Epidermal melanocyte (primary cell): ENCODE measurements at regions not wholly inside any gene's neighbourhood (a gene's known extent, or its start where the extent isn't known, plus 50 kb on each side); places are given as distances from the start of the nearest gene placed in this dataset.
"Not testable (repeated sequence)": the region's sequence is repeated elsewhere in the genome, so short reads cannot be mapped to it uniquely, and the experiment has no call there.

Experiments used
- DNase-seq: peaks from one replicate; pipeline ENCODE4 v3.0.0; 2011; ENCODE audit warnings: low spot score; ENCODE audit not compliant: insufficient read length

DNA sequence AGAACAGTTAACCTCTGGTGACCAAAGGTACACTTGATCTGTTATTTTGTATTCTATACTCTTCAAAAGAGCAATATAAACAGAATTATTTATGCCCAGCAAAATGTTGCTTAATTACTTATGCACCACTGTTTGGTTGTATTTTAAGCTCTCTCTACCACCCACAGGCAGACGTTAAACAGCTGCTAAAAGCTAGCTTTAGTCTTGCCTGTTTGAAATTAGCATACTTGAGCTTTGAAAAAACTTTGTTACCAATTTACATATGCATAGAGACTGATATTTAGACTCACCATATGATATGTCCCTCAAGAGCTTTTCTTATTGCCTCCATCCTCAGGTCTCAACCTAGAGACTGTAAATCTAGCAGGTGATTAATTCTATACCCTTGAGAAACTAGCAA lies 426.9 kb downstream of the NR4A2 start:
- no peak for DNase-seq

DNA sequence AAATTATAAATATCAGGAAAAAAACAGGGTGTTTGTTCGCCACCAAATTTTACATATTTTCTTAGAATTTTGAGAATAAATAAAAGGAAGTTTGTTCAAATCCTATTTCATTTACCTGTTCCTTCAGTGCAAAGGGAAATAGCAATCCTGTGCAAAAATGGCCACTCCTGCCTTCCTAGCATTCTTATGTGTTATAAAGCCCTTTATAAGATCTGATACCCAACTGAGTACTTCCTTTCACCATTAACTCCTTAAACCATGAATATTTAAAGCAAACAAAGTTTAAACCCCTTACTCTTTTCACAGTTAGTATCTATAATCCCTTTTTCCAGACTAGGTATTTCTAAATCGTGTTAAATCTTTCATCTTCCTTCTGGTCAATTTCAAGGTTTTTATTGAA lies 427.8 kb downstream of the NR4A2 start:
- no peak for DNase-seq

DNA sequence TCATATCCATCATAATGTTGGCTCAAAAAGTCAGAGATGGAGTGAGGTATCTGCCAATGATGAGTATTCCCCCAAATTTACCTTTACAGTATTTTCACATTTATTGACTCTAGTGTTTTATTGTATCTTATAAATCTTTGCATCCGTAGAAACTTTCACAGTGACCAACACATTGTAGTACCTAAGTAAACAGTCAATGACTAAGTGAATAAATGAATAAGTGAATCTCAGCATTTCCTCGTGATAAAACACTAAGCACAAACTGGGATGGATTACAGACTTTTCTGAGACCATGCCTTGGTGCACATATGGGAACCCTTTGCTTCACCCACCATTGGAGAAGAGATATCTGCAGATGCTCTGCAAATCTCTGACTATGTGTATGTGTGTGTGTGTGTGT lies 429.9 kb downstream of the NR4A2 start:
- no peak for DNase-seq

DNA sequence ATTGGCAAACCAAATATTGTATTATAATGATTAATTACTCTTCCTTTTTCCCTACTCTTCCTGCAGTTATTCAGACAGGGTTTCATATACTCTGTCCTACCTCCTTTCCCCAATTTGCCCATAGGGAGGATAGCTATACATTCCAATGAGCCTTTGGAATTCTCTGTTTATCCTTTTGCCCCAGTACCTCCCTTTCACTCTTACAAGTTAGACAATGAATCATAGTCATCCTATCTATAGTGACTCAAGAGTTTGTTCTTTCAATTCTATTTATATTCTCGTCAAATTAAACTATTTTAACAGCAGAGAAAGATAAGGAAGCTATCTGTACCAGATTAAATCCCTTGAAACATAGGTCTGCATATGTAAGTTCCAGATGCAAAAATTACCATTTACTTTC lies 437.5 kb downstream of the NR4A2 start:
- no peak for DNase-seq

DNA sequence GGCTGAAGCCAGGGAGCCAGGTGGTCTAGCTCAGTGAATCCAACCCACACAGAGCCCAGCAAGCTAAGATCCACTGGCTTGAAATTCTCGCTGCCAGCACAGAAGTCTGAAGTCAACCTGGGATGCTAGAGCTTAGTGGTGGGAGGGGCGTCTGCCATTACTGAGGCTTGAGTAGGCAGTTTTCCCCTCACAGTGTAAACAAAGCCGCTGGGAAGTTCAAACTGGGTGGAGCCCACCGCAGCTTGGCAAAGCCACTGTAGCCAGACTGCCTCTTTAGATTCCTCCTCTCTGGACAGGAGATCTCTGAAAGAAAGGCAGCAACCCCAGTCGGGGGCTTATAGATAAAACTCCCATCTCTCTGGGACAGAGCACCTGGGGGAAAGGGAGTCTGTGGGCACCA lies 452.1 kb downstream of the NR4A2 start:
- not testable (repeated sequence) for DNase-seq

DNA sequence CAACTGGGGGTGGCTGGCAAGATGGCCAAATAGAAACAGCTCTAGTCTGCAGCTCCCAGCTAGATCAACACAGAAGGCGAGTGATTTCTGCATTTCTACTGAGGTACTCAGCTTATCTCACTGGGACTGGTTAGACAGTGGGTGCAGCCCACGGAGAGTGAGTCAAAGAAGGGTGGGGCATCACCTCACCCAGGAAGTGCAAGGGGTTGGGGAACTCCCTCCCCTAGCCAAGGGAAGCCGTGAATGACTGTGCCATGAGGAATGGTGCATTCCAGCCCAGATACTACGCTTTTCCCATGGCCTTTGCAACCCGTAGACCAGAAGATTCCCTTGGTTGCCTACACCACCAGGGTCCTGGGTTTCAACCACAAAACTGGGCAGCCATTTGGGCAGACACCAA lies 452.6 kb downstream of the NR4A2 start:
- not testable (repeated sequence) for DNase-seq

DNA sequence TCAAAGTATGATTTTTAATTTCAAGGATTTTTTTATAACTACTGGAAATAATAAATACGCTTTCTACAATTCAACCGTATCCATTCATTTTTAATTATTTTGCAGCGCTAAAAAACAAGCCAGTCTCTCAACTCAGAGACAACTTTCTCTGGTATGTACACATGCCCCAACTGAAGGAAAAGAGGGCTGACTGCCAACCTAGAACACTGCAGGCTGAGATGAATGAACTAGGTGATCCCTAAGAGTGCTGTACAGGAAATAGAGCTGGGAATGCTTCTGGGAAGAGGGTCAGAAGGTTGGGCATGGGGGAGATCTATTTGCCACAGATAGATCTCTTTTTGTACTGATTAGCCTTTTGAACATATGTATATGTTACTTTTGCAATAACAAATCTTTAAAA lies 460.1 kb downstream of the NR4A2 start:
- DNase-seq, result no peak

DNA sequence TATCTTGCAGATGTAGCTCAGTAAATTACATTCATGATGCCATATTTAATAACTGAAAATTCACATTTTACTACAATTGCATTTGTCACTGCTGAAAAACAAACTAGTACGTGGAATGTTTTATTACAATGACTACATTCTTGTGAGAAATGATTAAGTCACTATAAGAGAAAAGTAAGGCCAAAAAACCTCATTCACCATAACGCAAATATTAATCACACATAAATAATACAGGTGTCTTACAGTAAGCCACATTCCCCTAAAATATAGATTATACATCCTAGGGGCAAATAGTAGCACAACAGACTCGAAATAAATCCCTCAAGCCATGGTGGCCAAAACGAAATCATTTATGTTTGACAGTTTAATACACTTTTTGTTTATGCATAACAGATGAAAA lies 460.6 kb downstream of the NR4A2 start:
- no peak for DNase-seq

DNA sequence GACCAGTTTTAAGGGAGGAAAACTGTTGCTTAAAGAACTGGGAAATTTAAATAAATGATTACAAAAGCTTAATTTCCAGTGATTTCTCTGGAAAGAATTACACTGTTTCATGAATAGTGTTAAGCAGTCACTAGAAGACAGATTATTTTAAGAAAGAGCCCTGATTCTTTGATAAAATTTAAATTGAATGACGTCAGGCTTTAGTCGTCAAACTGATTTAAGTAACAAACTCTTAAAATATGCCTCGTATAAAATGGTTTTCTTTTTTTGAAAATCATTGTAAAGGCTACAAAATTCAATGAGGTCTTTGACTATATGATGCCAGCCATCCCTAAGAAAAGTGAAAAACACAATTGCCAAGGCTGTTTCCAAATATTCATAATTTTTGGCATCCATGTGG lies 465.0 kb downstream of the NR4A2 start:
- no peak for DNase-seq

GRCh38 chr2:155866477-155866876 lies 466.0 kb downstream of the NR4A2 start:
- DNase-seq, result no peak

- DNase-seq, result no peak
Observed at GRCh38 chr2:155852156-155852555, 480.4 kb downstream of the NR4A2 start.

DNA sequence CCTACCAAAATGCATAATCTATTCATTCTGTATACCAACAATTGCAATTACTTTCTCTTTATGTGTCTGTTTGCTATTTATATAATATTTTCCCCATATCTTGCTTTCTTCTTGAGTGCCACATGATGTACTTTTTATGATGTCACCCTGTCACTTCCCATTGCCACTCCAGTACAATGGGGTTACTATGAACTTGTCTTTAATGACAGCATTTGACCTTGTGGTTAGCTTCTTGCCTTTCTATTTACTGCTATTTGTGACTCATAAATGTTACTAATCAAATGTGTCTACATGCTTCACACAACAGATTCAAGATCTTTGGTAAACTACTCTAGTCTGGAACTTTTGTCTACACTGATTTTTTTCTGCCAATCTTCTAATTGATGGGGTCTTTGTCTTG lies 486.3 kb downstream of the NR4A2 start:
- DNase-seq, result no peak

DNA sequence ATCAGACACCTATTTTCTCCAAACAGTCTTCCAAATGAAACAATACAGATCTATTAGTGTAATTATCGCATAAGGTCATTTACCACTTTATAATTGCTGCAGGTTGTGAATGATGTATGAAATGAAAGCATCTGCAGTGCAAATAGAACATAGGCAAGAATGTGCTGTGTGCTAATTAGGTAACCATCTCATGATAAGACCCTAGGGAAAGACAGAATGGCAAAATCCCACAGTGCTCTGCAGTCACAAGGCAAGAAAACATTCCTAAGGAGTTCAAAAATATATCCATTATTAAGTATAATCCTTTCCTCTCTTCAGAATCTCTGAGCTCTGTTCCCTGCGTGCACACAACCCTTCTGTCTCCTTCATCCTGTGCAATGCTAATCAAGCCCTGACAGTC lies 488.1 kb downstream of the NR4A2 start:
- no peak for DNase-seq

DNA sequence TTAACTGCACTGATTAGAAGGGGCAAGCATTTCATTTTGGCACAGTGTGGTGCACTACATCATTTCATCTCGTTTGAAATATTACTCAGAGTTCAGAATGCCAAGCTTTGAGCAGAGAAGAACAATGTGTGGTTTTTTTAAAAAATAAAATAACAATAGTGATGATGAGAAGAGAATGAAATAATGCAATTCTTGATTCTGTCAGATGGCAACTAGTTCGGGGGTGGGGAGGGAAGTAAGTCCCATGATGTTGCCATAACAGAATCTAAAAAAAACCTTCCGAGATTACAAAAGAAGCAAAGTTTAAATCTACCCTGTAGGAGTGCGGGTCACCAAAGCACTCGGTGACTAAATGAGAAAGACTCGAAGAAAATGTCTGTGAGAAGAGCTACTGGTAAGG lies 490.4 kb downstream of the NR4A2 start:
- no peak for DNase-seq

DNA sequence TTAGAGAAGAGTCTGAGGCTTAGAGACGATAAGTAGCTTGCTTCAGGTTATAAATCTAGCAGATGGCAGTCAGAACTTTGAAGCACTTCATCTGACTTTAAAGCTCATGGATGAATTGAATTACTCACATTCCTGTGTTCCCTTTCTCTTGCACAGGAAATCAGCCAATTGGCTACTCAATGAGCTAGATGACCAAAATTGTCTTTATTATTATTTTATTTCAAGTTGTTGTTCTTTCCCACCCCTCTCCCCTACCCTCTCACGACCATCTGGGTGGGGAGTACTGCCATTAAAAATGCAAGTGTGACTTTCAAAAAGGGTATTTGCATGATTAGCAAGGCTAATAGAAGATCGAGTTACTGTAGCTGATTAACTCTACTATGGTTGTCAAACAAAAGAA lies 491.1 kb downstream of the NR4A2 start:
- DNase-seq, result no peak

DNA sequence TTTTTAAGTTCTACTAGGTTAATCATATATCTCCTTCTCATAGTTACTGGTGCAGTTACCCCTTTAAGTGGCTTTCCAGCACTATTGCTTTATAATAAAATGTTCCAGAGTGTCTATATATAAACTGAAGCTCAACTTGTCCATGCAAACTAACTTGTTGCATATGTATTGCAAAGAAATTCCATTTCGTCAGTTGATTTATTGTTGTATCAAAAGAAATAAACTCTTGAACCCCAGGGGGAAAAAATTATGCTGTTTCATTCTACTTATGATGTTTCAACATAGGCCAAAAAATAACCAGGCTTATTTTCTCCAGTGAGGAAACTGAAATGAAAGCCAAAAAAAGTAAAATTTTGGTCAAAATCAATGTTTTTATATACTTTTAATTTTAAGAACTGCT lies 491.9 kb downstream of the NR4A2 start:
- DNase-seq, result no peak

DNA sequence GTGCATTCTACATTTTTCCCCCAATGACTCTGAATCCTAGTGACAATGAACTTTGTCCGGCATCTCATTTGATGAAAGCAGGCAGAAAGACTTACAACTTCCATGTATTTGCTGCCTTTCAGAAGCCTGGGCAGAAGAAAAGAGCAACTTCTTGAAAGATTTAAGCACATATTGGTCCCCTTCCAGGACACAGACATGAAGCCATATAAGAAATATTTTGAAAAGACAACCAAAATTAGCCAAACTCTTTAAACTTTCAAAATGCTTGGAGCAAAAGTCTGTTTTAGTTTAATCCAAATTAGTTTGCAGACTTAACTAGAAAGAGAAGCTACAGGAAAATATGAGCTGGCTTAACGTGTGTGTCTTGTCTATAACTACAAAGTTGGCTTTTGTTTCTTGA lies 492.5 kb downstream of the NR4A2 start:
- DNase-seq, result no peak

- no peak for DNase-seq
Observed at GRCh38 chr2:155839436-155839835, 493.1 kb downstream of the NR4A2 start.

DNA sequence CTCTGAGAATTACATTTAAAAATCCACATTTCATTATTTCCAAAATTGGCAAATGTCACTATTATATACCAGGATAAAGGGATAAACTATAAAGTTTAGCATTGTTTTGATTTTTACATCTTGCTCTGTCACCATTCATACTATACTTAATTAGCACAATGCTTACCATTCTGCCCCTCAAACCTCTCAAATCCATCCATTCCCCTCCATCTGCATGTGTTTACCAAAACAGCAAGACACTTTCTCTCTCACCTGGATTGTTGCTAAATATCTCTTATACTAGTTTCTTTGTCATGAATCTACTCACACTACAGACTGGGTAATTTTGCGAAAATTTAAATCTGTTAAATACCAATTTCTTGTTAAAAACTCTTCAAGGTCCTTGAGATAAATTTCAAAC lies 496.1 kb downstream of the NR4A2 start:
- no peak for DNase-seq

- no peak for DNase-seq
Observed at GRCh38 chr2:155830817-155831579, 501.5 kb downstream of the NR4A2 start.

DNA sequence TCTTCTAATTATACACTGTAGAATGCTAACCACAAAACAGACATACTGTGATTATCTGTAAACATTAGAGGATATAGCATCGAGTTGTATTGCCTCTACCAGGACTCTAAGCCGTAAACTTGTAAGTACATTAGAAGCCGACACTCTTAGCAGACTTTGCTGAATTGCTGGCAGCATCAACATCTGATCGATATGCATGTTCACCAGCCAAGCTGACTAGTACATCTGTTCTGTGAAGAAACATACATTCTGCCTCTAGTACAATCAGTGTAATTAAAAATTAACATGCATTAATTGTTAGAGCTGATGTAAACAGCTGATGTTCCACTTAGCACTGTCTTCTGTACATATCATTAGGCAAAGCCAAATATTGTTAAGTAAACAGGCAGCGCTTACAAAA lies 502.2 kb downstream of the NR4A2 start:
- DNase-seq, result no peak

- DNase-seq, result no peak
Observed at GRCh38 chr2:155825876-155826275, 506.6 kb downstream of the NR4A2 start.

- DNase-seq, result no peak
Observed at GRCh38 chr2:155815851-155816250, 516.7 kb downstream of the NR4A2 start.

DNA sequence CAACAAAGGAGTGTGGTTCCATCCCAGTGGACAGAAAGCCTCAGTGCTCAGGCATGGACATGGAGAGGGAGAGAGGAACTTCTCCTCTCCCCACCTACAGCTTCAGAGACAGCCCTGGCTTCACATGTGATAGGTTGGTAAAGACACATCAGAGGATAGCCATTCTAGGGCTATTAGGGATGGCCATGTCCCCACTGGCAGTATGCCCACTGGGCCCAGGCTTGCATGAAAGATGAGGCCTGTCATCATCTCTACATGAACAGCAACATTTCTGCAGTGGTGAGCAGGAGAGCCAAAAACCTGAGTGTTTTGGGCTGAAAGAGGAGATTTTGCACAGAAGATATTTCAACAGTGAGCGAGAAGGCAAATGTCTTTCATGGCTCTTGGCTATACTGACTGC lies 517.2 kb downstream of the NR4A2 start:
- DNase-seq, result no peak
